Hepatocyte (in vitro differentiated cells): ENCODE measurements at regions not wholly inside any gene's neighbourhood (a gene's known extent, or its start where the extent isn't known, plus 50 kb on each side); places are given as distances from the start of the nearest gene placed in this dataset.

ENCODE experiments used
- CTCF ChIP-seq: fragments of 200-600 bp; sonication (generic); IDR thresholded peaks from 2 replicates; pipeline ENCODE4 v1.5.1; 2016; ENCODE audit warnings: antibody characterized with exemption, mild to moderate bottlenecking; ENCODE audit not compliant: poor library complexity
- EZH2phosphoT487 ChIP-seq: fragments of 200-600 bp; sonication (generic); IDR thresholded peaks from one replicate; pipeline ENCODE4 v1.6.1; 2018; ENCODE audit warnings: antibody characterized with exemption, mild to moderate bottlenecking, low read depth, moderate library complexity; ENCODE audit not compliant: unreplicated experiment, severe bottlenecking

DNA sequence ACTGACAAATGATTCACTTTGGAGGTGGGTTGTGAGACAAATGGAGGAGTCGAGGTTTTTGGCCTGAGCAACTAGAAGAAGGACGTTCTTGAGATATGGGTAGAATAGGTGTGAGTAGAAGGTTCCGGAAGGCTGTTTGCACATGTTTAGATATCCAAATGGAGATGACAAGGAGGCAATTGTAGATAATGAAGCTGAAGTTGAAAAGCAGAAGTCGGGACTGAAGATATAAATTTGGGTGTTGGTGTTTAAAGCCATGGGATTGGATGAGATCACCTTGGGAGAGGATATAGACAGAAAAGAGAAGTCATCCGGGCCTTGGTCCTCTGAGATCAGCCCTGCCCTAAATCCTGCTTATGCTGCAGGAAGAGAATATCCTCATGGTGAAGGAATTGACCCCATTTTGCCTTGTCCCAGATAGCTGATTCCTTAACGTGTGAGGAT is 75.5 kb upstream of the CD44 start:
- no peak for TF ChIP-seq EZH2phosphoT487
- no peak for TF ChIP-seq CTCF
